ENCODE measurements at regions not wholly inside any gene's neighbourhood (a gene's known extent, or its start where the extent isn't known, plus 50 kb on each side); places are given as distances from the start of the nearest gene placed in this dataset.

GRCh38 chr15:81947548-81947947, 98.3 kb downstream of the MEX3B start:
- Histone ChIP-seq H3K27me3 (replicated peaks; ENCODE audit: insufficient read depth, low read length) (no peaks in the 10 kb centered on the region), H3F3A (ENCODE audit: insufficient read depth, low read length) (0 out of 2 replicates have a peak, but pooled peaks cover 4% of the 10 kb centered on the region), H3K4me1 (ENCODE audit: low read length) (peaks cover 11% of the 10 kb centered on the region), H3K27ac (ENCODE audit: low read length) (no peak overlapping the region), H2AFZ (ENCODE audit: low read length) (no peak overlapping the region), H3K79me2 (ENCODE audit: low read length) (no peaks in the 10 kb centered on the region), H3K9me2 (replicated peaks; ENCODE audit: insufficient read depth, low read length) (no peaks in the 10 kb centered on the region), H3K36me3 (replicated peaks; ENCODE audit: insufficient read depth, low read length) (no peaks in the 10 kb centered on the region), H3K4me3 (ENCODE audit: low read length) (no peak overlapping the region), H3K4me2 (ENCODE audit: low read depth, low read length) (no peak overlapping the region), H3K9me3 (replicated peaks; ENCODE audit: insufficient read depth, low read length) (no peaks in the 10 kb centered on the region), H4K20me1 (ENCODE audit: insufficient read depth, low read length) (no peaks in the 10 kb centered on the region), H3K9ac (ENCODE audit: low read length) (no peak overlapping the region)
- no peak for DNase-seq
- TF ChIP-seq EZH2 (optimal IDR thresholded peaks at IDR 0.05; ENCODE audit: low read depth, low read length) (no peak), EZH2phosphoT487 (IDR thresholded peaks at IDR 0.05; ENCODE audit: low read length) (no peak)
- TF ChIP-seq, protein P1, sequence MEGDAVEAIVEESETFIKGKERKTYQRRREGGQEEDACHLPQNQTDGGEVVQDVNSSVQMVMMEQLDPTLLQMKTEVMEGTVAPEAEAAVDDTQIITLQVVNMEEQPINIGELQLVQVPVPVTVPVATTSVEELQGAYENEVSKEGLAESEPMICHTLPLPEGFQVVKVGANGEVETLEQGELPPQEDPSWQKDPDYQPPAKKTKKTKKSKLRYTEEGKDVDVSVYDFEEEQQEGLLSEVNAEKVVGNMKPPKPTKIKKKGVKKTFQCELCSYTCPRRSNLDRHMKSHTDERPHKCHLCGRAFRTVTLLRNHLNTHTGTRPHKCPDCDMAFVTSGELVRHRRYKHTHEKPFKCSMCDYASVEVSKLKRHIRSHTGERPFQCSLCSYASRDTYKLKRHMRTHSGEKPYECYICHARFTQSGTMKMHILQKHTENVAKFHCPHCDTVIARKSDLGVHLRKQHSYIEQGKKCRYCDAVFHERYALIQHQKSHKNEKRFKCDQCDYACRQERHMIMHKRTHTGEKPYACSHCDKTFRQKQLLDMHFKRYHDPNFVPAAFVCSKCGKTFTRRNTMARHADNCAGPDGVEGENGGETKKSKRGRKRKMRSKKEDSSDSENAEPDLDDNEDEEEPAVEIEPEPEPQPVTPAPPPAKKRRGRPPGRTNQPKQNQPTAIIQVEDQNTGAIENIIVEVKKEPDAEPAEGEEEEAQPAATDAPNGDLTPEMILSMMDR (IDR thresholded peaks at IDR 0.05; ENCODE audit: low read length) = no peak

DNA sequence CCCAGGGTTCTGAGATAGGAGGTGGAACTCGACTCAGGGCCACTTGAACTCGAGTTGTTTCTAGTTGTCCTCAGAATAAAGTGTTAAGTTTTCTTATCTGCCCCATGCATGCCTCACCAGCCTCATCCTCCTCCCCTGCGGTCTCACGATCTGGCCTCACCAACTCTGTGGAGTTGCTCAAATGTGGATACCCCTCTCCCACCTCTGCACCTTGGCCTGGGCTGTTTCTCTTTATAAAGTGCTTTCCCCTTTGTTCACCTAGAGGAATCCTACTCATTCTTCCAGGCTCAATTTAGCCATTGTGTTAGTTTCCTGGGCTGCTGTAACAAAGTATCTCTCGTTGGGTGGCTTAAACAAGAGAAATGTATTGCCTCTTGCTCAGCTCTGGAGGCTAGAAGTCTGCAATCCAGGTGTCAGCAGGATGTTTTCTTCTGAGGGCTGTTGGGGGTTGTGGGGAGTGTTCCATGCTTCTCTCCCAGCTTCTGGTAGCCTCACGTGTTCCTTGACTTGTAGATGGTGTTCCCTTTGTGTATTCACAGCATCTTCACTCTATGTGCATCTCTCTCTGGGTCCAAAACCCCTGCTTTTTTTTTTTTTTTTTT, 100.7 kb downstream of the MEX3B start:
- 0 out of 2 replicates have a peak, but pooled peaks cover 4% of the 10 kb centered on the region for H3F3A ChIP-seq (ENCODE audit: insufficient read depth, low read length)
- no peaks in the 10 kb centered on the region for H3K36me3 ChIP-seq (replicated peaks; ENCODE audit: insufficient read depth, low read length)
- H3K27me3 ChIP-seq (replicated peaks; ENCODE audit: insufficient read depth, low read length) = no peaks in the 10 kb centered on the region
- H4K20me1 ChIP-seq (ENCODE audit: insufficient read depth, low read length) = no peaks in the 10 kb centered on the region
- no peak overlapping the region for H3K9ac ChIP-seq (ENCODE audit: low read length)
- H2AFZ ChIP-seq (ENCODE audit: low read length) = no peak overlapping the region
- no peak for DNase-seq
- H3K27ac ChIP-seq (ENCODE audit: low read length) = no peak overlapping the region
- no peak overlapping the region for H3K4me3 ChIP-seq (ENCODE audit: low read length)
- no peaks in the 10 kb centered on the region for H3K9me3 ChIP-seq (replicated peaks; ENCODE audit: insufficient read depth, low read length)
- no peaks in the 10 kb centered on the region for H3K9me2 ChIP-seq (replicated peaks; ENCODE audit: insufficient read depth, low read length)
- H3K4me2 ChIP-seq (ENCODE audit: low read depth, low read length) = no peak overlapping the region
- no peaks in the 10 kb centered on the region for H3K79me2 ChIP-seq (ENCODE audit: low read length)
- no peak for TF ChIP-seq EZH2phosphoT487 (IDR thresholded peaks at IDR 0.05; ENCODE audit: low read length)
- no peak for TF ChIP-seq EZH2 (optimal IDR thresholded peaks at IDR 0.05; ENCODE audit: low read depth, low read length)
- TF ChIP-seq, protein P1 (IDR thresholded peaks at IDR 0.05; ENCODE audit: low read length) = no peak
- peaks cover 14% of the 10 kb centered on the region for H3K4me1 ChIP-seq (ENCODE audit: low read length)

- Histone ChIP-seq H3K27me3 (replicated peaks; ENCODE audit: insufficient read depth, low read length) (no peaks in the 10 kb centered on the region), H3K4me2 (ENCODE audit: low read depth, low read length) (no peak overlapping the region), H3K4me1 (ENCODE audit: low read length) (peaks cover 10% of the 10 kb centered on the region), H3K36me3 (replicated peaks; ENCODE audit: insufficient read depth, low read length) (no peaks in the 10 kb centered on the region), H2AFZ (ENCODE audit: low read length) (no peak overlapping the region), H4K20me1 (ENCODE audit: insufficient read depth, low read length) (no peaks in the 10 kb centered on the region), H3K4me3 (ENCODE audit: low read length) (no peak overlapping the region), H3K9me2 (replicated peaks; ENCODE audit: insufficient read depth, low read length) (no peaks in the 10 kb centered on the region), H3F3A (ENCODE audit: insufficient read depth, low read length) (no peaks in the 10 kb centered on the region), H3K27ac (ENCODE audit: low read length) (no peak overlapping the region), H3K79me2 (ENCODE audit: low read length) (no peaks in the 10 kb centered on the region), H3K9me3 (replicated peaks; ENCODE audit: insufficient read depth, low read length) (no peaks in the 10 kb centered on the region), H3K9ac (ENCODE audit: low read length) (no peak overlapping the region)
- no peak for DNase-seq
- TF ChIP-seq, protein P1 (IDR thresholded peaks at IDR 0.05; ENCODE audit: low read length) = no peak
- TF ChIP-seq EZH2 (optimal IDR thresholded peaks at IDR 0.05; ENCODE audit: low read depth, low read length) (no peak), EZH2phosphoT487 (IDR thresholded peaks at IDR 0.05; ENCODE audit: low read length) (no peak)
Observed at GRCh38 chr15:81942655-81943195, 103.1 kb downstream of the MEX3B start.

Data from MM.1S (cell line).